Kidney tubule cell (primary cell): ENCODE measurements at regions not wholly inside any gene's neighbourhood (a gene's known extent, or its start where the extent isn't known, plus 50 kb on each side); places are given as distances from the start of the nearest gene placed in this dataset.
A peak's percentile ranks its signal among the peaks of the same experiment; 100 is the strongest.
"Not testable (repeated sequence)": the region's sequence is repeated elsewhere in the genome, so short reads cannot be mapped to it uniquely, and the experiment has no call there.

Experiments used
- DNase-seq: peaks from one replicate; pipeline ENCODE4 v3.0.0-alpha.2; 2018; ENCODE audit warnings: low spot score

DNA sequence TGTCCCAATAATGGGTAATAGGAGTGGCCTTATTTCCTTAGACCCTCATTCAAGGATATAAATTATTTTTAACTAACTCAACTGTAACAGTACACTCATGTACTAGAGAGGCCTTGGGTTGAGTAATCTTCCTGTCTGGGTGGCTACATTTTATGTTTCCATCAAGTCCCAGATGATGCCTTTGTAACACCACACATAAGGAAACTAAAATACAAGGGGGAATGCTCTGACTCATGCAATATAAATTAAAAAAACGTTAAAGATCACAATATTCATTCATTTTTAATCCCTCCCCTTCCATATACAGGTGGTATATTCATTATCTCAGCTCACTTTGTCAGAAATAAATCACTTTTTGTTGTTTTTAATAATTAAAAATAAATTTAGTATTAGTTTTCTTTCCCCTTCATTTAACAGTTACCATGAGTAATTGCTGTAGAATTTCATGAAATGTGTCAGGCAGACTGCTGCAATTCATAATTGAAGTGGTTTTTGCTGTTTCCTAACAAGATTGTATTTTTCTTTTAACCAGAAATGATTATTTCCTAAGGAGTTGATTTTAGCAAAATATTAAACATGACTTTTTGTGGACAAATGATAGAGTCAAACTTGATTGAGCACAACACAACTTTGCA lies 1403.6 kb downstream of the SUCLG1 start:
- DNase-seq: peak; percentile 96

DNA sequence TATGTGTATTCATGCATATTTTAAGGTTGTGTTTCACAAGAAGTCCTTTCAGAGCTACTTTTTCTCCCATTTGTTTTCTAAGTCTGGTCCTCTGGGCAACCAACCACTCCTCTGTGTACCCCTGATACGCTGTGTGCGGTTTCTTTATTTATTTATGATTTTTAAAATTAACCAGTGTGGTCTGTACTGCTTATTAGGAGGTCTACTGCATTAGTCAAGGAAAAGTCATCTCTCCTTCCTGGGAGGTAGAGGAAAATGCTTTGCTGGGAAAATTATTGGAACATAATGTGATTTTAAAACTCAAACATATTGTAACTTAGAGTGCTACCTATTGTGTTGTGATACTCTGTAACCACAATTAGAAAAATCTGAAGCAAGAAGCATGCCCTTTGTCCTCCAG lies 1404.3 kb downstream of the SUCLG1 start:
- DNase-seq: peak; percentile 20

DNA sequence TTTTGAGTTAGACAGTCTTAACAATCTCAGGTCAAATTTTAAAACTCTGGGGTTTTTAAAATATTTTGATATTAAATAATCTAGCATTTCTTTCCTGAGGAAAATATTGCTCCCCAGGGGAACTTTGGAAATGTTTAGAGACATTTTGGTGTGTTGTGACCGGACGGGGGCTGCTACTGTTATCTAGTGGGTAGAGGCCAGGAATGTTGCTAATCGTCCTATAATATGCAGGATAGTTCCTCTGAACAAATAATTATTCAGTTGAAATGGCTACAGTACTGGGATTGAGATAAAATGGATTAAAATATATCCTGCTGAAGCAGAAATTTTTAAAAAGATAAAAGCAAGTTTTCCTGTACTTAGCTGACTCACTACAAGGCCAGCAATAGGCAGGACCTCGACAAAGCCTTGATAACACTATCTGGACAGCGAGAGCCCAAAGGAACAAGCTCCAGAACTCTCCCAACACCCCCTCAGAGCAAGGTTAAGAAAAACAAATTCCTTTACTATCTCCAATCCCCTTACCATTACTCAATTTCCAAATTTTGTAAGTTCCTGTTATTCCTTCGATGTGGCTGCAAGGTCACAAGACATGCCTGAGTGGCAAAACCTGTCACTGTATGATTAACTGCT lies 1407.4 kb downstream of the SUCLG1 start:
- DNase-seq: no peak

DNA sequence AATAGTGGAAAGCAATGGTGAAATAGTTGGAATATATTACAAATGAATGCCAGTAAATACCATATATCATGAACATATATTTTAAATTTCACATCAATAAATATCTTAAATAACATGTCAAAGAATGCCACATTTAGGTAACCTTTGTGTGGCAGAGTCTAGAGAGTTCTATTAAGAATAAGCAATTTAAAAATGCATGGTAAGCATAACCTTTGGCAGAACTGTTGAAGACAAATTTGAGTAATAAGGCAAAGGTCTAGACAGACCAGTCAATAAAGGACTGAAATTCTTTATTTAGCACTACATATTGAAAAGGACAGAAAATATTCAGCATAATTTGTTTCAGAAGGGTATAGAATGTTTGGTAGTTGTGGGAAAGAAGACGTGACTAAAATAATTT lies 1417.0 kb downstream of the SUCLG1 start:
- DNase-seq: no peak

DNA sequence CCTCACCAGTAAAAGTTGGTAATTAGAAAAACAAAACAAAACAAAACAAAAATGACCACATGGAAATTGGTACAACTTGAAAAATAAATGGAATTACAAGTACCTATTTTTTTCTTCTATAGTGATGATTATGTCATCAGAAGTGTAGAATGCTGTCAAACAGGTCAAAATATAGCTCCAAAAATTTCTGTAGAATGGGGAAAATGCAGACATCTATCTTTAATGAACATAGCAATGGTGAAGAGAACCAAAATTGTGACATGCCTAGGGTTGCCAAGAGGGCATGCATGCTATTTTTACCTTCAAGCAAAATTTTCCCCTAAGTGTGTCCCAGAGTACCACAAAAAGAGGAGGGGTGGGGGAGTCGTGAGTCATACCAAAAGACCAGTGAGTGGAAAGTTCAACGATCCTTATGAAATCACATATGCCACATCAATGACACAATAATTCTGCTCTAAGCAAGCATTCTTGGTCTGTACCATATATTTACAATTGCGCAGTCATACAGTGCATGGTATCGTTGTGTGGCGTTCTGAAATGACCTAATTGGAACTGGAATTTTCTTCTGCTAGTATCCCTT lies 1436.4 kb downstream of the SUCLG1 start:
- no peak for DNase-seq

DNA sequence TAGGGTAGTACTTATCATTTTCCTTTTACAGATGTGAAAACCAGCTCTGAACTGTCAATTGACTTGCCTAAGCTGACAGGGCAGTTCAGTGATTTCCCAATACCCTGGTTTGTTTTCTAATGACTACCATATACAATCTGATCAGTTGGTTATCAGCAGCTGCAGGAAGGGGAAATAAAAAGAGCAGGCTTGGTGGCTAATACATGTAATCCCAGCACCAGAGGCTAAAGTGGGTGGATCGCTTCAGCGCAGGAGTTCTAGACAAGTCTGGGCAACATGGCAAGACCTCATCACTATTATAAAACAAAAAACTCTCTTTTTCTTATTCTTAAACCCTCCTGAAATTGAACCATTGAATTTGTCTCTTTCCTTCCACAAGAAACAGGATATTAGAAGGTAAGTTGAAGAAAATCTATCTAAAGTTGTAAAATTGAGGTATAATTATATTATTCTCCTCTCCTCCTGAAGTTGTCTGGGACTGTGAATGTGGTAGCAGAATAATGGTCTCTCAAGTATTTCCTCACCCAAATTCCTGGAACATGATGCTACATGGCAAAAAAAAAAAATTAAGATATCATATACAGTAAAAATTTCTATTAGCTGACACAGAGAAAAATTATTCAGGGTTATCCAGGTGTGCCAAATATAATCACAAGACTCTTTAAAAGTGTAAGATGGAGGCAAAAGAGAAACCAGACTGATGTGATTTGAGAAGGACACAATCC lies 1441.6 kb downstream of the SUCLG1 start:
- peak; percentile 2 for DNase-seq

DNA sequence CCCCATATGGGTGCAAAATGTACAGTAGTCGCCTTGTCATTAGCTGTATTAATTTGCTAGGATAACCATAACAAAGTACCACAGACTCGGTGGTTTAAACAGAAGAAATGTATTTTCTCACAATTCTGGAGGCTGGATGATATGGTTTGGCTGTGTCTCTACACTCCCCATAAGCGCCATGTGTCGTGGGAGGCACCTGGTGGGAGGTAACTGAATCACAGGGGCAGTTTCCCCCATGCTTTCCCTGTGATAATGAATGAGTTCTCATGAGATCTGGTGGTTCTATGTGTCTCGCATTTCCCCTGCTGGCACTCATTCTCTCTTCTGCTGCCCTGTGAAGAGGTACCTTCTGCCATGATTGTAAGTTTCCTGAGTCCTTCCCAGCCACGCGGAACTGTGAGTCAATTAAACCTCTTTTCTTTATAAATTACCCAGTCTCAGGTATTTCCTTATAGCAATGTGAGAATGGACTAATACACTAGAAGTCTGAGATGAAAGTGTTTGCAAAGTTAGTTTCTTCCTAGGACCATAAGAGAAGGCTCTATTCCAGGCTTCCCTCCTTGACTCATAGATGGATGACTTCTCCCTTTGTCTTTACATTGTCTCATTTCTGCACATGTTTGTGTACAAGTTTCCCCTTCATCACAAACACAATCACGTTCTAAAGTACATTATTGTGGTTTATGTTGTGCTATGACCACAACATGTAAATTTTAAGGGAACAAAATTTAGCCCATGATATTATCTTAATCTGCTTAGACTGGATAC lies 1442.6 kb downstream of the SUCLG1 start:
- DNase-seq: no peak

DNA sequence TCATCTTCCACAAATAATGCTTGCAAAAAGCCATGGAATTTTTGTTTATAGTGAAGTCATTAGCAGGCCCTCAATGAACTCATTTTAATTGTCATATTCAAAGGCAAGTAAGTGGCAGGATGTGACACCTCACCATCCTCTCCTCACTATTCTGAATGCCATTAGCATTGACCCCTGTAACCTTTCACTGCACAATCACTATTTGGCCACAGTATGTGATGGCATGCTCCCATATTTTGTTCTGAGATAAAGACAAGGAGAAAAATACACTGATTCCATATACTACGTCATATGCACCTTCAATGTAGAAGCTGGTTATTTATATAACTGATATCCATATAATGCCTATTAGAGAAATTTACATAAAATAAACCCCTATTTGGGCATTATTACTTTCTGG lies 1443.2 kb downstream of the SUCLG1 start:
- DNase-seq: no peak

DNA sequence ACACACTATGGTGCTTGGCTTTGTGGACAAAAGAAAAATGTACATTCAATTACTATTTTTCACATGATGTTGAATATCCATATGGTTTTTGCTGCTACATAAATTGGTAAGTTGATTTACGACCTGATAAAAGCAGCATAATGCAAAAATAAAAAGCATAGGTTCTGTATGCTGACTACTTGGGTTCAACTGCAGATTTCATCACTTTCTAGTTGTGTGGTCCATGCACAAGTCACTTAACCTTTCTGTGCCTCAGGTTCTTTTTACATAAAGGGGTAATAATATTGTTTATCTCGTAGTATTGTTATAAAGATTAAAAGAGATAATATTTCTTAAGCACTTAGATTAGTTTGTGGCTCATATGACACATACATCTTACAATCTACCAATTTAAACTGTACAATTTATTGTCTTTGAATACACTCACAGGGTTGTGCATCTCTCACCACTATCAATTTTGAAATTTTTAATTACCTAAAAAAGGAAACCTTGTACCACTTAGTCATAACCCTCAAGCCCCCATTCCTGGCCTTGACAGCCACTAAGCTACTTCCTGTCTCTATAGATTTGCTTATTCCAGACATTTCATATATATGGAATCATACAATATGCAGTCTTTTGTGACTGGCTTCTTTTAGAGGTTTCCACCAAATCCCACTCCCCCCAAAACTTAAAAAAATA lies 1443.9 kb downstream of the SUCLG1 start:
- DNase-seq: no peak

DNA sequence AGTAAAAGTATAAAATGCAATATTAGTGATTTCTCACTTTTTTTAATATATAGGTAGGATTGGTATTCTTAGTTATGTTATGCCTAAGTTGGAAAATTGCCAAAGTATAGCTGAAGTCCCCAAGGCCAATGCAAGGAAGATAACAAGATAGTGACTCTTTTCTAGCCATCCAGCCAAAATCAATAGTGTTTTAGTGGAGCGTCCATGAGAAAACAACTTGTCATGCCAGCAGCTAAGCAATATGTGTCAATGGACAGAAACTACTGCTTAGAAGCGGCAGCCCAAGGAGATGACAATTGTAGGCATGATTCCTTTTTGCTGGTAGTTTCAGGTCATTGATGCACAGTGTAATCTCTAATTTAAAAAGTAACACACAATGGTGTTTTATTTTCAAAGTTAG lies 1444.6 kb downstream of the SUCLG1 start:
- no peak for DNase-seq

DNA sequence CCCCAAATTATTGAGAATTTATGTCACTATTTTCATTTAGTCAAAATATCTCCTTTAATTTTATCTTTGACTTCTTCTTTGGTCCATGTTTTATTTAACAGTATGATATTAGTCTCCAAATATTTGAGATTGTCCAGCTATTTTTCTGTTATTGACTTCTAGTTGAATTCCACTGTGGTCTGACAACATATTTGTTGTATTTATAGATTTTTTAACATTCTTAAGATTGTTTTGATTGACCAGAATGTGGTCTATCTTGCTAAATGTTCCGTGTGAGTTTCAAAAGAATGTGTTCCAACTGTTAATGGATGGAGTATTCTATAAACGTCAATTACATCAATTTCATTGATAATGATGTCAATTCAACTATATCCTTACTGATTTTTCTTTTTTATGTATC lies 1452.1 kb downstream of the SUCLG1 start:
- DNase-seq: no peak

DNA sequence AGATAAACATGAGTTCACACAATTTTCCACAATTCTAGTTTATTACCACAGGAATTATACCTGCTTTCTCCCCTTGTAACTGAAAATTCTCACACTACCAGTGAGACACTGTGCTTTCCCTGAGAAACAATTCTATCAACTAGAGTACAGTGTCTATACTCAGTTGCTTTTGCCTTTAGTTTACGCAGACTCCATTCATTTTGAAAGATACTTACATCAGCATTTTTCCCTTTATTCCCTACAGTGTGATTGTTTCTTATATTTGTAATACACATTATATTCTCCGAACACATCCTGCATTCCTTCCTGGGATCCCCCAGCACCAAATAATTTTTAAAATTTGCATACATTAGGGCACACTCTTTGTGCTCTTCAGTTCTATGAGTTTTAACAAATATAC lies 1455.5 kb downstream of the SUCLG1 start:
- no peak for DNase-seq

DNA sequence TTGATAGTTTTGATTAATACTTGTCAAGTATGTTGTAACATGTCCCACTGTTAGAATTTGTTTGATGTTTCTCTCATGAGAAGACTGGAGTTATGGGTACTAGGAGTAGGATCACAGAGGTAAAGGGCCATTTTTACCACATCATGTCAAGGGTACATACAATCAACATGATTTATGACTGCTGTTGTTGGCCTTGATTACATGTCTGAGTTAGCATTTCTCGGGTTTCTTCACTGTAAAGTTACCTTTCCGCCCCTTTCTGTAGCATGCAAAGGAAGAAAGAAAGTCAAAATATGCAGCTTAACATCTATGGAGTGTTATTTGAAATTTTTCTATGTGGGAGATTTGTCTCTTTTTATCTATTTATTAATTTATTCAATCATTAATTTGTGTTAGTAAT lies 1456.4 kb downstream of the SUCLG1 start:
- no peak for DNase-seq

DNA sequence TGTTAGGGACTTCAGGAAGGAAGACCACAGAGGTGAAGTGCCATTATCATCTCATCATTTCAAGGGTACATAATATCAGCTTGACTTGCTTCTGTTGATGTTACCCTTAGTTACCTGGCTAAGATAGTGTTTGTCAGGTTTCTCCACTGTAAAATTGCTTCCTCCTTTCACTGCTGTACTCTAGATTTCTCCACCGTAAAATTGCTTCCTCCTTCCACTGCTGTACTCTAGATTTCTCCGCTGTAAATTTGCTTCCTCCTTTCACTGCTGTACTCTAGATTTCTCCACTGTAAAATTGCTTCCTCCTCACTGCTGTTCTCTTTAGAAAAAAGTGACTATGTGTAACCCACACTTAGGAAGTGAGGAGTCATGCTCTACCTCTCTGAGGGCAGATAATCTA lies 1460.3 kb downstream of the SUCLG1 start:
- peak; percentile 54 for DNase-seq

DNA sequence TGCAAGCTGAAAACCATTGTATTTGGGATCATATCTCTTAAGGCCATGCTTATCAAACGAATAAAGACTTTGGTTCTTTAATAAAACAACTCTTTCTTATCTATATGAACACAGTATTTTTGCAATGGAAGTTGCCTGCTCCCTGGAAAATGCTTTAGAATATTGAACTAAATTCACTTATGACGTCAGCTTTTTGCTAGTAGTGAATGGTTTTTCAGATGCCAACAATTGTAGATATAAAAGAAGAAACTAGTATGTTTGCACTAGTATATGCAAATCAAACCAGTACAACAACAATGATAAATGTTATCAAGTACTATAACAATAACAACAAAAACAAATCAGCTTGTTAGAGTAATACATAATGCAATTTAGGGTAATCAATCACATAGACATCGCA lies 1462.9 kb downstream of the SUCLG1 start:
- DNase-seq: no peak

DNA sequence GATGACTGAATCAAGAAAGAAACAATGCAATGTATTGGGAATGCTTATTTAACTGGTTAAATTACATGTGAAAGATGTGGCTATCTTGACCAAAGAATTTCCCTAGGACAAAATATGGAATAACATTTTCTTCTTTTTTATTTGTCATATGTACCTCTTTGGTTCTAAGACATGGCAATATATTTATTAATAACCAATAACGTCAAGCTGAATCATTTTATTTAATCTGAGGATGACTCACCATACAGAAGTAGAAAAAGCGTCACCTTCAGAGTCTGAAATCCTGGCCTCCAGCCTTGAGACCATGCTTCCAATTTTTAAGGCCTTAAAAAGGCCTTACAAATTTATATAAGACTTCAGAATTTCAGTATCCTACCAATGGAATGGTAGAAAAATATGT lies 1464.9 kb downstream of the SUCLG1 start:
- no peak for DNase-seq

DNA sequence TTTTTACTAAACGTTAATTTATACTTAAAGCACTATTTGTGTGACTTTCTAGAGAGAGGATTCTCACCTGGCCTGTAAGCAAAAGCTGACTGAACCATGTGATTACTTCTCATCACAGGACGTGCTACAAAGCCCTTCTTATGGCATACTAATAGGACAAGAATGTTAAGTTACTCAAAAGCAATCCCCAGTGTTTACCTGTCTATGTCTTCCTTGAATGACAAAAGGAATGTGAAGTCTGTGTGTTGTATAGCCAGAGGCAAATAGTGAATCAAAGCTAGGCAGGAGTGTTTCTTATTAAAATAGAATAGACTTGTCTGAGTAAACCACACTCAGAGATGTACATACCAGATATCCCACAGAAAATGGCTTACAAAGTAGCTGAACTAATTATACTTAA lies 1465.5 kb downstream of the SUCLG1 start:
- DNase-seq: peak; percentile 95

DNA sequence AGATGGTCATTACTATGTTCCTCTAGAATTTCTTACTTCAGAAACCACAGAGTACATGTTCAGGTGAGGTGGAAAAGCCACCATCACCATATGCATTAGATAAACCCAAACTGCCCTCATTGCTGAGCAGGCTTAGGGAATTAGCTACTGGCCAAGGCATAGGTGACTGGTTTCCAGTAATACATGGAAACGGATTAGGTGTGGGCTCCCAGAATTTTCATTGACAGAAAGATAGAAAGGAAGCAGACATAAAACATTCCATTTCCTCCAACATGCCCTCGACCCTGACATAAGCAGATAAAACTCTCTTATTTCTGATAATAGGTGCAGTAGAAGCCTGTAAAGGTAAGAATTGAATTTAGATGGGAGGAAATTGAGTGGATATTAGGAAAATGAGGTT lies 1466.1 kb downstream of the SUCLG1 start:
- DNase-seq: peak; percentile 4

DNA sequence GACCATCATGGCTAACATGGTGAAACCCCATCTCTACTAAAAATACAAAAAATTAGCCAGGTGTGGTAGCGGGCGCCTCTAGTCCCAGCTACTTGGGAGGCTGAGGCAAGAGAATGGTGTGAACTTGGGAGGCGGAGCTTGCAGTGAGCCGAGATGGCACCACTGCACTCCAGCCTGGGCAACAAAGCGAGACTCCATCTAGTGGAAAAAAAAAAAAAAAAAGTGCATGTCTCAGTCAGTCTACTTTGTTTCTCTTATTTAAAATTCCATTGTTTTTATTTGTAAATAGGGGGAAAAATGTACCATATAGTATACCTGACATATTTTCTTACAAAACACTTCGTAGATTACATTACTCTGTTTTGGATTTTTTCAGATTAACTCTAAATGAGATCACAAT lies 1471.4 kb downstream of the SUCLG1 start:
- DNase-seq: not testable (repeated sequence)

DNA sequence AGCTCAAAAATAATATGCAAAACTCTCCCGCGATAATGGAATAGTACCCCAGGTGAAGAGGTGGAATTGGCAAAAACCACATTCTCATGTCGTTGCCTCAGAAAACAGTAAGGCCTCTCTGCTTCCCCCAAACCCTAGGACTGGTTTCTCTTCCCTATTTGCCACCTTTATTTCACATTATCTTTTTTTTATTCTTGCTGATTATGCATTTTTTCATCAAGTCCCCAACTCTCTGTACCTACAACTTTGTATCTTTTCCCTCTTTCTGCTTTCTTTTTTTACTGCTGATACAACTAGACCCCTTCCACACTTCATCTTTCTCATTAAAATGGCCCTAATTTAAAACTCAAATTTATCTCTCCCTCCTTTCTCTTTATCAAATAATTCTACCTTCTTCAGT lies 1472.2 kb downstream of the SUCLG1 start:
- DNase-seq: no peak

DNA sequence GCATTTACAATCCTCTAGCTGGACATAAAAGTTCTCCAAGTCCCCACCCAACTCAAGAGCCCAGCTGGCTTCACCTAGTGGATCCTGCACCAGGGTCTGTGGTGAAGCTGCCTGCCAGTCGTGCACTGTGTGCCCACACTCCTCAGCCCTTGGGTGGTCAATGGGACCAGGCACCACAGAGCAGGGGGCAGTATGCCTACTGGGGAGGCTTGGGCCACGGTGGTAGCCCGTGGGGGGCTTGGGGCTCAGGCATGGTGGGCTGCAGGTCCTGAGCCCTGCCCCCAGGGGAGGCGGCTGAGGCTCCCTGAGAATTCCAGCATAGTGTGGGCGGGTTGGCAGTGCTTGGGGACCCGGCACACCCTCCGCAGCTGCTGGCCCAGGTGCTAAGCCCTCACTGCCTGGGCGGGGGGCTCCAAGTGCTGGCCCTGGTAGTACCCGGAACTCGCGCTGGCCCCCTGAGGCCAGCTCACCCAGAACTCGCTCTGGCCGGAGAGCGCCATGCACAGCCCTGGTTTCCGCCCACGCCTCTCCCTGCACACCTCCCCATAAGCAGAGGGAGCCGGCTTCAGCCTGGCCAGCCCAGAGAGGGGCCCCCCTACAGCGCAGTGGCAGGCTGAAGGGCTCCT lies 1473.4 kb downstream of the SUCLG1 start:
- DNase-seq: no peak
